HG03045 (cell line): ENCODE measurements at regions not wholly inside any gene's neighbourhood (a gene's known extent, or its start where the extent isn't known, plus 50 kb on each side); places are given as distances from the start of the nearest gene placed in this dataset.

Experiments used
- ATAC-seq: cut with Tn5 transposase; IDR thresholded peaks from one replicate; pipeline ENCODE4 v1.9.1; 2021; ENCODE audit warnings: mild to moderate bottlenecking, moderate library complexity; ENCODE audit not compliant: unreplicated experiment

- no peak for ATAC-seq
Measured at GRCh38 chrX:125778261-125778660, 387.8 kb downstream of the DCAF12L2 start.

GRCh38 chrX:125782184-125782583, 383.9 kb downstream of the DCAF12L2 start:
- ATAC-seq, result no peak

- no peak for ATAC-seq
Measured at GRCh38 chrX:125786316-125786715, 379.8 kb downstream of the DCAF12L2 start.

- ATAC-seq, result no peak
Measured at GRCh38 chrX:125791787-125792186, 374.3 kb downstream of the DCAF12L2 start.

GRCh38 chrX:125810856-125811255, 355.2 kb downstream of the DCAF12L2 start:
- no peak for ATAC-seq

- ATAC-seq, result no peak
Measured at GRCh38 chrX:125826080-125826479, 340.0 kb downstream of the DCAF12L2 start.

- no peak for ATAC-seq
Measured at GRCh38 chrX:125826774-125827451, 339.2 kb downstream of the DCAF12L2 start.

GRCh38 chrX:125846271-125846670, 319.8 kb downstream of the DCAF12L2 start:
- ATAC-seq, result no peak

- no peak for ATAC-seq
Measured at GRCh38 chrX:125850693-125851092, 315.4 kb downstream of the DCAF12L2 start.

- ATAC-seq, result no peak
Measured at GRCh38 chrX:125883169-125883568, 282.9 kb downstream of the DCAF12L2 start.

- no peak for ATAC-seq
Measured at GRCh38 chrX:125894947-125895346, 271.1 kb downstream of the DCAF12L2 start.

GRCh38 chrX:125895518-125895917, 270.6 kb downstream of the DCAF12L2 start:
- no peak for ATAC-seq

GRCh38 chrX:125926295-125926694, 239.8 kb downstream of the DCAF12L2 start:
- no peak for ATAC-seq

GRCh38 chrX:125940985-125941384, 225.1 kb downstream of the DCAF12L2 start:
- ATAC-seq, result no peak

- ATAC-seq, result no peak
Measured at GRCh38 chrX:125947501-125947900, 218.6 kb downstream of the DCAF12L2 start.

GRCh38 chrX:125952973-125953372, 213.1 kb downstream of the DCAF12L2 start:
- ATAC-seq, result no peak

GRCh38 chrX:125953814-125954213, 212.3 kb downstream of the DCAF12L2 start:
- ATAC-seq, result no peak

GRCh38 chrX:125954236-125954635, 211.9 kb downstream of the DCAF12L2 start:
- no peak for ATAC-seq

GRCh38 chrX:125977851-125978250, 188.2 kb downstream of the DCAF12L2 start:
- no peak for ATAC-seq

GRCh38 chrX:125998432-125998831, 167.7 kb downstream of the DCAF12L2 start:
- no peak for ATAC-seq

GRCh38 chrX:126027229-126027628, 138.9 kb downstream of the DCAF12L2 start:
- ATAC-seq, result no peak

- no peak for ATAC-seq
Measured at GRCh38 chrX:126030021-126030420, 136.1 kb downstream of the DCAF12L2 start.

GRCh38 chrX:126063984-126064383, 102.1 kb downstream of the DCAF12L2 start:
- no peak for ATAC-seq
